Neutrophil (primary cell): ENCODE measurements at regions not wholly inside any gene's neighbourhood (a gene's known extent, or its start where the extent isn't known, plus 50 kb on each side); places are given as distances from the start of the nearest gene placed in this dataset.

Experiments
- H3K27ac ChIP-seq: fragments of 200-600 bp; sonication (generic); 2 replicates; pipeline ENCODE4 v1.5.1; 2016; ENCODE audit warnings: mild to moderate bottlenecking, moderate library complexity
- H3K27me3 ChIP-seq: fragments of 200-600 bp; sonication (generic); 2 replicates; pipeline ENCODE4 v1.6.0; 2016; ENCODE audit warnings: mild to moderate bottlenecking
- H3K36me3 ChIP-seq: fragments of 200-600 bp; sonication (generic); 2 replicates; pipeline ENCODE4 v1.5.1; 2017
- H3K4me1 ChIP-seq, 2 experiments: fragments of 200-600 bp in 1 of 2; sonication (generic) in 1 of 2; 1 replicate in 1 of 2; 2 replicates in 1 of 2; pipeline versions ENCODE4 v1.5.1 to v1.6.1; 2013 to 2016; ENCODE audit warnings: low read depth in 1 of 2, low read length in 1 of 2, mild to moderate bottlenecking in 1 of 2, moderate library complexity in 1 of 2; ENCODE audit not compliant: control insufficient read depth in 1 of 2, insufficient read depth in 1 of 2
- H3K4me3 ChIP-seq, 2 experiments: fragments of 200-600 bp in 1 of 2; sonication (generic) in 1 of 2; 1 replicate in 1 of 2; 2 replicates in 1 of 2; pipeline ENCODE4 v1.5.1; 2013 to 2016; ENCODE audit warnings: low read depth in 1 of 2, low read length in 1 of 2, mild to moderate bottlenecking in 1 of 2, moderate library complexity in 1 of 2
- H3K9me3 ChIP-seq: fragments of 200-600 bp; sonication (generic); 2 replicates; pipeline ENCODE4 v1.5.1; 2016
- CTCF ChIP-seq: fragments of 200-600 bp; sonication (generic); IDR thresholded peaks from 2 replicates; pipeline ENCODE4 v1.5.1; 2016; ENCODE audit warnings: antibody characterized with exemption

GRCh38 chr17:31731118-31731517, 127.9 kb downstream of the COPRS start:
- Histone ChIP-seq H3K9me3 (no peaks in the 10 kb centered on the region), H3K4me1 (no peaks in the 10 kb centered on the region), H3K27ac (no peak overlapping the region), H3K36me3 (no peaks in the 10 kb centered on the region), H3K27me3 (no peaks in the 10 kb centered on the region), H3K4me3 (no peak overlapping the region)
- no peak for TF ChIP-seq CTCF

DNA sequence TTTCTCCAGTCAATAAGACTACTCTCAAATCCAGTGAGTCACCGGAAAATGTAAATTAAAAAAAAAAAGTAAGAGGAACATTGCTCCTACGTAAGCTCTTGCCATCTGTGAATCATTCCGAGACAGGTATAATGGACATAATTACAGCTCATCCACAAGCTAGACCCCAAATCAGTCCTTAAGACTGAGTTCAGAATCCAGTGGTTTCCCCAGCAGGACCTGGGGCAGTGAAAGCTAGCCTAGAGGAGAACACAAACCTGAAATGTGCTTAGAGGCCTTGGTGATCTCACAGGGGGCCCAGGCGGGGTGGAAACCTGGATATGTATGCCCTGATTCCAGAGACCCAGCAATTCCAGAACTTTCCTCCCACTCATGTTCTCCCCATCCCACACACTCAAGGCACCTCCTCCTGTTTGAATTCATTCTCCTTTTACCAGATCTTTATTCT, 132.0 kb downstream of the COPRS start:
- H3K4me3 ChIP-seq, result no peak overlapping the region
- no peaks in the 10 kb centered on the region for H3K36me3 ChIP-seq
- H3K27ac ChIP-seq, result no peak overlapping the region
- H3K9me3 ChIP-seq, result no peaks in the 10 kb centered on the region
- H3K27me3 ChIP-seq, result no peaks in the 10 kb centered on the region
- H3K4me1 ChIP-seq, result no peaks in the 10 kb centered on the region
- no peak for TF ChIP-seq CTCF

- no peak for TF ChIP-seq CTCF
- no peaks in the 10 kb centered on the region for H3K9me3 ChIP-seq
- no peaks in the 10 kb centered on the region for H3K27me3 ChIP-seq
- H3K36me3 ChIP-seq, result no peaks in the 10 kb centered on the region
- no peaks in the 10 kb centered on the region for H3K4me1 ChIP-seq
- no peak overlapping the region for H3K4me3 ChIP-seq
- no peak overlapping the region for H3K27ac ChIP-seq
Observed at GRCh38 chr17:31724619-31725018, 134.4 kb downstream of the COPRS start.

DNA sequence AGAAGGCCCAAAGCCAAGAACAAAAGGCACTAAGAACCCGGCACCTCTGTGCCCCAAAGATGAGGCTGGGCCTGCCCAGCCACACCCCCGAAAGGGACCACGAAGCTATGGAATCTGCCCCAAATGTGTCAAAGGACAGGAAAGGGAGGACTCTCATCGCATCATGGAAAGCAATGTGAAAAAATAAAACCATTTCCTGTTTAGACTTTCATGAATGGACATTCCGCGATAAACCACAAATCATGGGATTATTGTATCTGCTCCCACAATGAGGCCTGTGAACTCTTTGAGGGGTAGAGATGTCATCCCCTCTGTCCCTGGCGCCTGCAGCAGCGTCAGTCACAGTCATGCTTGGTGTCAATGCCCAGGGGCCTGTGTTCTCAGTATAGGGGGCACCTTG, 135.0 kb downstream of the COPRS start:
- Histone ChIP-seq H3K4me3 (no peak overlapping the region), H3K36me3 (no peaks in the 10 kb centered on the region), H3K27ac (no peak overlapping the region), H3K9me3 (no peaks in the 10 kb centered on the region), H3K27me3 (no peaks in the 10 kb centered on the region), H3K4me1 (no peaks in the 10 kb centered on the region)
- no peak for TF ChIP-seq CTCF

GRCh38 chr17:31722251-31723056, 136.6 kb downstream of the COPRS start:
- no peaks in the 10 kb centered on the region for H3K9me3 ChIP-seq
- no peak for TF ChIP-seq CTCF
- H3K4me3 ChIP-seq, result no peak overlapping the region
- no peaks in the 10 kb centered on the region for H3K27me3 ChIP-seq
- H3K36me3 ChIP-seq, result no peaks in the 10 kb centered on the region
- H3K27ac ChIP-seq, result no peak overlapping the region
- peaks cover 4 to 7% of the 10 kb centered on the region in 2 experiments for H3K4me1 ChIP-seq
